GM21423 (cell line): ENCODE measurements at regions not wholly inside any gene's neighbourhood (a gene's known extent, or its start where the extent isn't known, plus 50 kb on each side); places are given as distances from the start of the nearest gene placed in this dataset.
"Not testable (repeated sequence)": the region's sequence is repeated elsewhere in the genome, so short reads cannot be mapped to it uniquely, and the experiment has no call there.

Source experiments
- ATAC-seq: cut with Tn5 transposase; IDR thresholded peaks from one replicate; pipeline ENCODE4 v1.9.1; 2021; ENCODE audit warnings: mild to moderate bottlenecking, moderate library complexity; ENCODE audit not compliant: unreplicated experiment

GRCh38 chr12:38157933-38158401 lies 158.6 kb upstream of the ALG10B start:
- no peak for ATAC-seq

DNA sequence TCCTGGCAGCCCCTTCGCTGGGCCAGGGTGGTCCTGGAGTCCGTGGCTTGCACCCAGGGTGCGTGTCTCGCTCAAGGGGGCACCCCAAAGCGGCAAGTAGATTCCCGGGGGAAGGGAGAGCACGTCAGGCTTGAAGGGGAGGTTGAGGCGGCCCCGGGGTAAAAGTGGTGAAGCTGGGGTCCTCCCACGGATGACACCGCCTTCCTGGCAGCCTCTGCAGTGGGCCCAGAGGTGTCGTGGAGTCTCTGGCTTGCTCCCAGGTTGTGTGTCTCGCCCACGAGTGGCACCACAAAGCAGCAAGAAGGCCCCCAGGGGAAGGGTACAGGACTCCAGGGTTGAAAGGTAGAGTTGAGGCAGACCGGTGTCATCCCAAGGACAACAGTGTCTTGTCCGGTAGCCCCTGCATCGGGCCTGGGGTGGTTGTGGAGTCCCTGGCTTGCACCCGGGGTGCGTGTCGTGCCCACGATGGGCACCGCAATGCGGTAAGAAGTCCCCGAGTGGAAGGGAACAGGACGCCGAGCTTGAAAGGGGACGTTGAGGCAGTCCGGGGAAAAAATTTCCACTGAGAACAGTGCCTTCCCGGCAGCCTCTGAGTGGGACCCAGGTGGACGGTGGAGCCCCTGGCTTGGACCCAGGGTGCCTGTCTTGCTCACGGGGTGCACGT lies 158.0 kb upstream of the ALG10B start:
- ATAC-seq: no peak

GRCh38 chr12:38159092-38159551 lies 157.5 kb upstream of the ALG10B start:
- ATAC-seq: no peak

- ATAC-seq: no peak
Observed at GRCh38 chr12:38159591-38160317, 156.8 kb upstream of the ALG10B start.

DNA sequence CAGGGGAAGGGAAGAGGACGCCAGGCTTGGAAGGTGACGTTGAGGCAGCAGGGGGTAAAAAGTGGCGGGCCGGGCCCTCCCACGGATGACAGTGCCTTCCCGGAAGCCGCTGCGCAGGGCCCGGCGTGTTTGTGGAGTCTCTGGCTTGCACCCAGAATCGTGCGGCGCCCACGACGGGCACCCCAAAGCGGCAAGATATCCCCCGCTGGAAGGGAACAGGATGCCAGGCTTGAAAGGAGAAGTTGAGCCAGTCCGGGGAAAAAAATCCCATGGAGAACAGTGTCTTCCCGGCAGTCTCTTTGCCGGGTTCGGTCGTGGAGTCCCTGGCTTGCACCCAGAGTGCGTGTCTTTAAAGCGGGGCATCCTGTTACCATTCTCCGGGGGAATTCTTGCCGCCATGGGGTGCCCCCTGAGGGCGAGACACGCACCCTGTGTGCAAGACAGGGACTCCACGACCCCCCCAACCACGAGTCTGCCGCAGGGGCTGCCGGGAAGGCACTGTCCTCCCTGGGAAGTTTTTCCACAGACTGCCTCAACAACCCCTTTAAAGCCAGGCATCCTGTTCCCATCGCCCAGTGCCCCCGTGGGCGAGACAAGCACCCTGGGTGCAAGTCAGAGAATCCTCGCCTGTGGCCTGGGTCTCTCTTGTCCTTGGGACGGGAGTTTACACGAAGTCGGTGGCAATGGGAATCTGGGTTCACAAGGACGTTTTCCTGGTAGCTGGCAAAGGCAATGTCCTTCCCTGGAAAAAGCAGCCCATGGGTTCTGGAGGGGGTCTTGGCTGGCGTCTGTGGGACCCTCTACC lies 156.1 kb upstream of the ALG10B start:
- ATAC-seq: no peak

- no peak for ATAC-seq
Observed at GRCh38 chr12:38161123-38162000, 155.2 kb upstream of the ALG10B start.

GRCh38 chr12:38162013-38162412 lies 154.6 kb upstream of the ALG10B start:
- ATAC-seq: no peak

GRCh38 chr12:38162708-38163441 lies 153.7 kb upstream of the ALG10B start:
- no peak for ATAC-seq

- no peak for ATAC-seq
Observed at GRCh38 chr12:38163442-38163801, 153.2 kb upstream of the ALG10B start.

DNA sequence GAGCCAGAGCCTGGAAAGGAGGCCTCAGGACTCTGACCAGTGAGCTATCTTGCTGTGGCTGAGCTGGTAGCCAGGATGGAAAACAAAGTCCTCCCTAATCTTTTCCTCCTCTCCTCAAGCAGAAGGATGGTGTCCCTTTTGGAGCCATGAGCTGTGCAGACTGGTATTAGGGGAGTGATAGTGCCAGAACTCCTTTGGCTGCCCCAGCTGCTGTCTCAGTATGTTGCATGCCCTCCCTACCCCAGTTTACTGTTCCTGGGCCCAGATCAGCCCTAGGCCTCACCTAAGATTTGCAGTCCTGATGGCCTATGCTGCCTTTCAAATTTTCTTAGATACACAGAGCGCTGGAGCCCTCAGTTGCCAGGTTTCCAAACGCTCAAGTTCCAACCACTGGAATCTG lies 150.3 kb upstream of the ALG10B start:
- ATAC-seq: no peak

DNA sequence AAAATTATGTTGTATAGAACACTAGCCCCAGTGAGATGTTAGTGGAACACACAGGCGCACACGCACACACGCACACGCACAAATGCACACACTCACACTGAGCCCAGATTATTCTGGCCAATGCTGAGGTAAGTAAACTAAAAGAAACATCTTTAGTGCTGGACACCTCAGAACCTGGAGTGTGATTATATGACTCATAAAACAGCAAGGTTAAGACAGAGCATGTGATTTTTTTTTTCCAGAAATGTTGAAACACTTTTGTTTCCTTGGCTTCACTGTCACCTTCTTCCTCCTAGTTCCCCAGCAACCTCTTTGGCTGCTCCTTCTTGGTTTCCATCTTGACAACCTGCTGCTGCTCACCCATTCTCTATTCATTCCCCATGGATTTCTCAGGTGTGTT lies 141.0 kb upstream of the ALG10B start:
- no peak for ATAC-seq

DNA sequence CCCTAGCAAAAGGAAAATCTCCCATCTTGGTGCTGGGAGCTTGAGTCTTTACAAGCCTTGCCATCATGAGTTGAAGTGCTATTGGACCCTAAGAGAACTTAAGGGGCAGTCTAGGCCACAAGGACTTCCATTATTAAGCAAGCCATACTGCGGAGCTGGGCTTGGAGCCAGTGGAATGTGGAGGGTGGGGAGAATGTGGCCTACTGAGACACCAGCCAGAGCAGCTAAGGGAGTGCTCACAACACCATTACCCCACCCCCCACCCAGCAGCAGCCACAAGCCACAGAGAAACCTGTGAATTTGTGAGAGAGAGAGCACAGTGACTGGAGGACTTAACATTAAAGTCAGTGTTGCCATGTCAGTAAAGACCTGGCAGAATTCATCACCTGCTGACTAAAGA lies 133.0 kb upstream of the ALG10B start:
- not testable (repeated sequence) for ATAC-seq

- not testable (repeated sequence) for ATAC-seq
Observed at GRCh38 chr12:38197286-38197685, 119.3 kb upstream of the ALG10B start.

GRCh38 chr12:38201461-38202276 lies 114.9 kb upstream of the ALG10B start:
- no peak for ATAC-seq

- no peak for ATAC-seq
Observed at GRCh38 chr12:38204831-38205230, 111.7 kb upstream of the ALG10B start.

- no peak for ATAC-seq
Observed at GRCh38 chr12:38222011-38222410, 94.6 kb upstream of the ALG10B start.

GRCh38 chr12:38238328-38238727 lies 78.2 kb upstream of the ALG10B start:
- ATAC-seq: not testable (repeated sequence)

GRCh38 chr12:38253778-38254177 lies 62.8 kb upstream of the ALG10B start:
- no peak for ATAC-seq

DNA sequence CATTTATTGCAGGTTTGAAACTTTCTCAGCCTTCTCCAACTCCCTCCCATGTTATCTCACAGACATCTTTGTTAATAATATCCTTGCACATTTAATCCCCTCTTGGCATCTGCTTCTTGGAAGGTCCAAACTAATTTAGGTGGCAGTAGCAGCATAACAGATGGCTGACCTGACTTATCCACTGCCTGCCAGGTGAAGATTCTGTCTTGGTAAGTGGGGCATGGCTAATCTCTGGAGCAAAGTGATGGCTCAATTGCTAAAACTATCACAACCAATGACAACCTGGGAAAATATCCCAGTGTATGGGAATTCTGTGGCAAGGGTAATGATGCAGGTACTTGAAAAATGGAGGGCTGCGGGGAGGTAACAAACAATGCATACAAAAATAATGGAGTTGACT lies 58.2 kb upstream of the ALG10B start:
- no peak for ATAC-seq
